Stimulated activated CD4-positive, alpha-beta T cell treated with anti-CD3 and anti-CD28 coated beads, Interleukin-2, amount 100 ng/mL, for 24 hours (primary cell): ENCODE measurements at regions not wholly inside any gene's neighbourhood (a gene's known extent, or its start where the extent isn't known, plus 50 kb on each side); places are given as distances from the start of the nearest gene placed in this dataset.
A peak's percentile ranks its signal among the peaks of the same experiment; 100 is the strongest.
"Not testable (repeated sequence)": the region's sequence is repeated elsewhere in the genome, so short reads cannot be mapped to it uniquely, and the experiment has no call there.

Experiments used
- DNase-seq, 2 donors: peaks; one replicate each; pipeline ENCODE4 v3.0.0-alpha.2; 2020

GRCh38 chr3:6737630-6738029 lies 123.3 kb upstream of the GRM7 start:
- DNase-seq: no peak

GRCh38 chr3:6739288-6739687 lies 121.6 kb upstream of the GRM7 start:
- no peak for DNase-seq

GRCh38 chr3:6743067-6743720 lies 117.7 kb upstream of the GRM7 start:
- no peak for DNase-seq

- DNase-seq: no peak
Observed at GRCh38 chr3:6746443-6746842, 114.5 kb upstream of the GRM7 start.

- DNase-seq: no peak
Observed at GRCh38 chr3:6747017-6747416, 113.9 kb upstream of the GRM7 start.

- no peak for DNase-seq
Observed at GRCh38 chr3:6750782-6751181, 110.1 kb upstream of the GRM7 start.

GRCh38 chr3:6753536-6753935 lies 107.4 kb upstream of the GRM7 start:
- no peak for DNase-seq

- DNase-seq: not testable (repeated sequence)
Observed at GRCh38 chr3:6769532-6770396, 91.2 kb upstream of the GRM7 start.

- DNase-seq: no peak
Observed at GRCh38 chr3:6770397-6770690, 90.6 kb upstream of the GRM7 start.

- no peak for DNase-seq
Observed at GRCh38 chr3:6771171-6771570, 89.7 kb upstream of the GRM7 start.

- peak in 1 of 2 donors; percentile 0 for DNase-seq
Observed at GRCh38 chr3:6779140-6779539, 81.8 kb upstream of the GRM7 start.

- no peak for DNase-seq
Observed at GRCh38 chr3:6781092-6781491, 79.8 kb upstream of the GRM7 start.

GRCh38 chr3:6785726-6786125 lies 75.2 kb upstream of the GRM7 start:
- no peak for DNase-seq

GRCh38 chr3:6791161-6791560 lies 69.8 kb upstream of the GRM7 start:
- no peak for DNase-seq

GRCh38 chr3:6799264-6799915 lies 61.5 kb upstream of the GRM7 start:
- DNase-seq: peak; percentile 33 to 49

GRCh38 chr3:6803619-6804018 lies 57.3 kb upstream of the GRM7 start:
- DNase-seq: no peak

GRCh38 chr3:6805236-6805635 lies 55.7 kb upstream of the GRM7 start:
- no peak for DNase-seq

GRCh38 chr3:6806991-6807390 lies 53.9 kb upstream of the GRM7 start:
- DNase-seq: no peak

GRCh38 chr3:6807967-6808588 lies 52.8 kb upstream of the GRM7 start:
- DNase-seq: no peak

GRCh38 chr3:6809349-6809748 lies 51.6 kb upstream of the GRM7 start:
- no peak for DNase-seq
